HG03439 (cell line): ENCODE measurements at regions not wholly inside any gene's neighbourhood (a gene's known extent, or its start where the extent isn't known, plus 50 kb on each side); places are given as distances from the start of the nearest gene placed in this dataset.

Source experiments
- ATAC-seq: cut with Tn5 transposase; IDR thresholded peaks from one replicate; pipeline ENCODE4 v1.9.1; 2021; ENCODE audit warnings: mild to moderate bottlenecking, moderate library complexity; ENCODE audit not compliant: unreplicated experiment

GRCh38 chrX:149992918-149993317 is 54.6 kb upstream of the EOLA2 start:
- no peak for ATAC-seq

- ATAC-seq: no peak
Observed at GRCh38 chrX:149993989-149994388, 55.7 kb upstream of the EOLA2 start.

GRCh38 chrX:149996515-149996914 is 58.2 kb upstream of the EOLA2 start:
- ATAC-seq: no peak

GRCh38 chrX:150005027-150005426 is 66.7 kb upstream of the EOLA2 start:
- no peak for ATAC-seq

GRCh38 chrX:150007356-150007755 is 69.1 kb upstream of the EOLA2 start:
- ATAC-seq: no peak

- ATAC-seq: no peak
Observed at GRCh38 chrX:150012647-150013381, 74.5 kb upstream of the EOLA2 start.

- ATAC-seq: no peak
Observed at GRCh38 chrX:150014525-150014924, 76.2 kb upstream of the EOLA2 start.

- ATAC-seq: no peak
Observed at GRCh38 chrX:150017868-150018267, 79.6 kb upstream of the EOLA2 start.

GRCh38 chrX:150018931-150019361 is 80.7 kb upstream of the EOLA2 start:
- no peak for ATAC-seq

GRCh38 chrX:150028692-150029091 is 90.4 kb upstream of the EOLA2 start:
- no peak for ATAC-seq

- no peak for ATAC-seq
Observed at GRCh38 chrX:150032742-150033141, 94.5 kb upstream of the EOLA2 start.

GRCh38 chrX:150034788-150035187 is 96.5 kb upstream of the EOLA2 start:
- ATAC-seq: no peak

GRCh38 chrX:150035531-150035930 is 97.2 kb upstream of the EOLA2 start:
- ATAC-seq: no peak

- no peak for ATAC-seq
Observed at GRCh38 chrX:150036181-150036580, 97.9 kb upstream of the EOLA2 start.

- no peak for ATAC-seq
Observed at GRCh38 chrX:150036641-150037040, 98.3 kb upstream of the EOLA2 start.

- no peak for ATAC-seq
Observed at GRCh38 chrX:150037041-150037440, 98.8 kb upstream of the EOLA2 start.

GRCh38 chrX:150038315-150038714 is 100.0 kb upstream of the EOLA2 start:
- ATAC-seq: no peak

- ATAC-seq: no peak
Observed at GRCh38 chrX:150038986-150039599, 100.8 kb upstream of the EOLA2 start.

- ATAC-seq: no peak
Observed at GRCh38 chrX:150041208-150041607, 102.9 kb upstream of the EOLA2 start.

- no peak for ATAC-seq
Observed at GRCh38 chrX:150044556-150044955, 106.3 kb upstream of the EOLA2 start.

GRCh38 chrX:150047818-150048217 is 109.5 kb upstream of the EOLA2 start:
- no peak for ATAC-seq

GRCh38 chrX:150049647-150050046 is 111.4 kb upstream of the EOLA2 start:
- ATAC-seq: no peak

GRCh38 chrX:150050387-150050786 is 112.1 kb upstream of the EOLA2 start:
- ATAC-seq: no peak
